Amygdala (tissue), 56 donors: ENCODE measurements at regions not wholly inside any gene's neighbourhood (a gene's known extent, or its start where the extent isn't known, plus 50 kb on each side); places are given as distances from the start of the nearest gene placed in this dataset.
"Not testable (repeated sequence)": the region's sequence is repeated elsewhere in the genome, so short reads cannot be mapped to it uniquely, and the experiment has no call there.

Source experiments
- DNase-seq, 56 donors: peaks; one replicate each; lab custom pipeline; 2025; lab: John Stamatoyannopoulos, UW

GRCh38 chr9:87193925-87194868 lies 246.9 kb upstream of the GAS1 start:
- DNase-seq, result no peak

- DNase-seq, result no peak
Observed at GRCh38 chr9:87195306-87195705, 248.0 kb upstream of the GAS1 start.

GRCh38 chr9:87197349-87198130 lies 250.2 kb upstream of the GAS1 start:
- DNase-seq, result no peak

- no peak for DNase-seq
Observed at GRCh38 chr9:87198716-87199115, 251.4 kb upstream of the GAS1 start.

- DNase-seq, result no peak
Observed at GRCh38 chr9:87199278-87199677, 252.0 kb upstream of the GAS1 start.

GRCh38 chr9:87199782-87200181 lies 252.5 kb upstream of the GAS1 start:
- no peak for DNase-seq

GRCh38 chr9:87201351-87201751 lies 254.0 kb upstream of the GAS1 start:
- no peak for DNase-seq

- DNase-seq, result no peak
Observed at GRCh38 chr9:87206064-87206661, 258.9 kb upstream of the GAS1 start.

- not testable (repeated sequence) for DNase-seq
Observed at GRCh38 chr9:87210658-87211057, 263.4 kb upstream of the GAS1 start.

GRCh38 chr9:87211669-87212068 lies 264.4 kb upstream of the GAS1 start:
- no peak for DNase-seq

GRCh38 chr9:87212605-87213021 lies 265.3 kb upstream of the GAS1 start:
- no peak for DNase-seq

- no peak for DNase-seq
Observed at GRCh38 chr9:87213948-87214347, 266.6 kb upstream of the GAS1 start.

GRCh38 chr9:87214991-87215390 lies 267.7 kb upstream of the GAS1 start:
- DNase-seq, result no peak

GRCh38 chr9:87216036-87216435 lies 268.7 kb upstream of the GAS1 start:
- peak in 1 of 56 donors; percentile 11 for DNase-seq

GRCh38 chr9:87216897-87217455 lies 269.7 kb upstream of the GAS1 start:
- DNase-seq, result no peak

- DNase-seq, result no peak
Observed at GRCh38 chr9:87223392-87224246, 274.0 kb upstream of the DAPK1 start.

GRCh38 chr9:87226896-87227295 lies 270.8 kb upstream of the DAPK1 start:
- no peak for DNase-seq

GRCh38 chr9:87227456-87227855 lies 270.2 kb upstream of the DAPK1 start:
- DNase-seq, result no peak

- no peak for DNase-seq
Observed at GRCh38 chr9:87229108-87229507, 268.6 kb upstream of the DAPK1 start.

GRCh38 chr9:87233431-87233830 lies 264.2 kb upstream of the DAPK1 start:
- no peak for DNase-seq
